Prostate gland (tissue), 2 donors: ENCODE measurements at regions not wholly inside any gene's neighbourhood (a gene's known extent, or its start where the extent isn't known, plus 50 kb on each side); places are given as distances from the start of the nearest gene placed in this dataset.

Source experiments
- DNase-seq: peaks from one replicate; pipeline ENCODE4 v3.0.0-alpha.2; 2019; ENCODE audit warnings: low spot score
- H3K27ac ChIP-seq, 2 donors: fragments of 200-600 bp; sonication (generic); 2 replicates each; pipeline ENCODE4 v1.5.1; 2017 to 2019
- H3K27me3 ChIP-seq: fragments of 200-600 bp; sonication (generic); replicated peaks from 2 replicates; pipeline ENCODE4 v1.5.1; 2019; ENCODE audit not compliant: insufficient read depth
- H3K36me3 ChIP-seq, 2 donors: fragments of 200-600 bp; sonication (generic); 1 replicate in 1 of 2; 2 replicates in 1 of 2; pipeline versions ENCODE4 v1.5.1 to v1.8.1; 2017 to 2019
- H3K4me1 ChIP-seq: fragments of 200-600 bp; sonication (generic); replicated peaks from 2 replicates; pipeline ENCODE4 v1.5.1; 2019
- H3K4me3 ChIP-seq, 2 donors: fragments of 200-600 bp; sonication (generic); 2 replicates each; pipeline ENCODE4 v1.5.1; 2017 to 2019
- H3K9me3 ChIP-seq: fragments of 200-600 bp; sonication (generic); 2 replicates; pipeline ENCODE4 v1.5.1; 2017
- CTCF ChIP-seq, 4 experiments: fragments of 200-600 bp in 2 of 4; fragments of 450-650 bp in 2 of 4; sonication (generic) in 2 of 4; IDR thresholded peaks; 1 replicate in 3 of 4; 2 replicates in 1 of 4; pipeline ENCODE4 v1.5.1; 2016 to 2019; ENCODE audit warnings: antibody characterized with exemption in 4 of 4, mild to moderate bottlenecking in 2 of 4, moderate library complexity in 2 of 4
- POLR2A ChIP-seq: fragments of 450-650 bp; IDR thresholded peaks from one replicate; pipeline ENCODE4 v1.6.1; 2016; ENCODE audit warnings: antibody characterized with exemption, mild to moderate bottlenecking
- POLR2AphosphoS5 ChIP-seq: sonication (generic); formaldehyde crosslinking; IDR thresholded peaks from one replicate; pipeline ENCODE4 v1.6.1; 2017; ENCODE audit warnings: antibody characterized with exemption
- WGBS: methylation state at CpG from one replicate; pipeline ENCODE4 v1.1.5; 2018; 5-methylcytosine and 5-hydroxymethylcytosine counted together
- intact Hi-C: fragments of 100-400 bp; cut with DNase I; formaldehyde crosslinking; loops from one replicate; pipeline ENCODE4 v1.14.2; 2022

- WGBS = 38% methylated on average over 2 of the region's 2 CpGs
Measured at GRCh38 chr5:148950471-148950863, 112.4 kb downstream of the SH3TC2 start.

GRCh38 chr5:148950892-148951291 lies 112.0 kb downstream of the SH3TC2 start:
- Histone ChIP-seq H3K4me1 (peaks cover 4% of the 10 kb centered on the region), H3K36me3 (no peaks in the 10 kb centered on the region), H3K27me3 (no peaks in the 10 kb centered on the region), H3K27ac (peak overlapping the region in 1 of 2 donors; percentile 53), H3K4me3 (no peak overlapping the region), H3K9me3 (no peaks in the 10 kb centered on the region)
- TF ChIP-seq POLR2A = no peak
- TF ChIP-seq POLR2AphosphoS5 = no peak
- no peak for TF ChIP-seq CTCF (IDR thresholded peaks at IDR 0.05)
- WGBS = 85% methylated on average over 1 of the region's 1 CpG
- intact Hi-C loops = loop anchor here (10.0 kb wide), 1 partner anchor 126 kb away; the partner anchor contains the start of gene ADRB2
- DNase-seq = no peak

More at GRCh38 chr5:148950471-148950863, 112.4 kb downstream of the SH3TC2 start:
- Histone ChIP-seq H3K4me3 (no peak overlapping the region), H3K4me1 (peaks cover 4% of the 10 kb centered on the region), H3K9me3 (no peaks in the 10 kb centered on the region), H3K36me3 (no peaks in the 10 kb centered on the region), H3K27me3 (no peaks in the 10 kb centered on the region), H3K27ac (peak overlapping the region; percentile 53 to 69)
- no peak for DNase-seq
- TF ChIP-seq POLR2AphosphoS5 (no peak), CTCF (IDR thresholded peaks at IDR 0.05) (no peak), POLR2A (no peak)
- intact Hi-C loops = loop anchor here (10.0 kb wide), 1 partner anchor 126 kb away; the partner anchor contains the start of gene ADRB2

GRCh38 chr5:148951612-148952011 lies 111.2 kb downstream of the SH3TC2 start:
- H3K9me3 ChIP-seq = no peaks in the 10 kb centered on the region
- WGBS = 89% methylated on average over 3 of the region's 3 CpGs
- H3K4me1 ChIP-seq = peaks cover 4% of the 10 kb centered on the region
- intact Hi-C loops = loop anchor here (10.0 kb wide), 1 partner anchor 127 kb away; the partner anchor contains the start of gene ADRB2
- DNase-seq = no peak
- no peak overlapping the region for H3K4me3 ChIP-seq
- H3K27me3 ChIP-seq = no peaks in the 10 kb centered on the region
- TF ChIP-seq POLR2A = no peak
- TF ChIP-seq POLR2AphosphoS5 = no peak
- no peak for TF ChIP-seq CTCF (IDR thresholded peaks at IDR 0.05)
- H3K27ac ChIP-seq = no peak overlapping the region
- H3K36me3 ChIP-seq = no peaks in the 10 kb centered on the region

- Histone ChIP-seq H3K4me1 (peaks cover 4% of the 10 kb centered on the region), H3K27me3 (no peaks in the 10 kb centered on the region), H3K27ac (no peak overlapping the region), H3K9me3 (no peaks in the 10 kb centered on the region), H3K36me3 (no peaks in the 10 kb centered on the region), H3K4me3 (no peak overlapping the region)
- WGBS = 75% methylated on average over 8 of the region's 8 CpGs
- intact Hi-C loops = loop anchor here (10.0 kb wide), 1 partner anchor 127 kb away; the partner anchor contains the start of gene ADRB2
- TF ChIP-seq POLR2AphosphoS5 (no peak), CTCF (IDR thresholded peaks at IDR 0.05) (no peak), POLR2A (no peak)
- DNase-seq = no peak
Measured at GRCh38 chr5:148952097-148952867, 110.6 kb downstream of the SH3TC2 start.

GRCh38 chr5:148953711-148954110 lies 109.2 kb downstream of the SH3TC2 start:
- Histone ChIP-seq H3K27ac (no peak overlapping the region), H3K4me3 (no peak overlapping the region), H3K36me3 (no peaks in the 10 kb centered on the region), H3K4me1 (peaks cover 4% of the 10 kb centered on the region), H3K9me3 (no peaks in the 10 kb centered on the region), H3K27me3 (no peaks in the 10 kb centered on the region)
- DNase-seq = no peak
- WGBS = 100% methylated on average over 1 of the region's 1 CpG
- TF ChIP-seq CTCF (IDR thresholded peaks at IDR 0.05) = no peak
- intact Hi-C loops = loop anchor here (10.0 kb wide), 1 partner anchor 129 kb away; the partner anchor contains the start of gene ADRB2
